Esophagus muscularis mucosa (tissue), 4 donors: ENCODE measurements at regions not wholly inside any gene's neighbourhood (a gene's known extent, or its start where the extent isn't known, plus 50 kb on each side); places are given as distances from the start of the nearest gene placed in this dataset.

Source experiments
- DNase-seq: peaks from one replicate; pipeline ENCODE4 v3.0.0-alpha.2; 2017; ENCODE audit errors: extremely low spot score
- H3K27ac ChIP-seq, 4 donors: fragments of 200-600 bp; sonication (generic); replicated peaks in 1 of 4; 1 replicate in 3 of 4; 2 replicates in 1 of 4; pipeline ENCODE4 v1.5.1; 2016 to 2019; ENCODE audit warnings: mild to moderate bottlenecking in 1 of 4
- H3K27me3 ChIP-seq, 4 donors: fragments of 200-600 bp; sonication (generic); one replicate each; pipeline versions ENCODE4 v1.5.1 to v1.6.0; 2016 to 2019
- H3K36me3 ChIP-seq, 4 donors: fragments of 200-600 bp; sonication (generic); one replicate each; pipeline ENCODE4 v1.5.1; 2016 to 2019
- H3K4me1 ChIP-seq, 4 donors: fragments of 200-600 bp; sonication (generic); one replicate each; pipeline ENCODE4 v1.5.1; 2016 to 2019
- H3K4me3 ChIP-seq, 4 donors: fragments of 200-600 bp; sonication (generic); 1 replicate in 2 of 4; 2 replicates in 2 of 4; pipeline ENCODE4 v1.5.1; 2016 to 2019; ENCODE audit warnings: mild to moderate bottlenecking in 4 of 4, moderate library complexity in 1 of 4
- H3K9me3 ChIP-seq, 4 donors: fragments of 200-600 bp; sonication (generic); 1 replicate in 3 of 4; 2 replicates in 1 of 4; pipeline ENCODE4 v1.5.1; 2016 to 2019
- EP300 ChIP-seq: sonication (generic); formaldehyde crosslinking; IDR thresholded peaks from one replicate; pipeline ENCODE4 v1.6.1; 2017; ENCODE audit warnings: antibody characterized with exemption
- POLR2A ChIP-seq: fragments of 450-650 bp; IDR thresholded peaks from one replicate; pipeline ENCODE4 v1.6.1; 2017; ENCODE audit warnings: antibody characterized with exemption, moderate library complexity, mild to moderate bottlenecking, low read depth
- POLR2AphosphoS5 ChIP-seq, 2 donors: sonication (generic); formaldehyde crosslinking; IDR thresholded peaks; one replicate each; pipeline ENCODE4 v1.6.1; 2017; ENCODE audit warnings: antibody characterized with exemption in 2 of 2
- WGBS: methylation state at CpG from one replicate; pipeline ENCODE4 v1.1.5; 2018; 5-methylcytosine and 5-hydroxymethylcytosine counted together
- intact Hi-C: fragments of 100-400 bp; cut with DNase I; formaldehyde crosslinking; loops from one replicate; pipeline ENCODE4 v1.15.1; 2023
- TF ChIP-seq, protein P1 (sequence below), 3 experiments: fragments of 200-600 bp in 2 of 3; fragments of 450-650 bp in 1 of 3; sonication (generic) in 2 of 3; IDR thresholded peaks; one replicate each; pipeline ENCODE4 v1.5.1; 2017 to 2019; ENCODE audit warnings: antibody characterized with exemption in 3 of 3, mild to moderate bottlenecking in 2 of 3, moderate library complexity in 1 of 3

DNA sequence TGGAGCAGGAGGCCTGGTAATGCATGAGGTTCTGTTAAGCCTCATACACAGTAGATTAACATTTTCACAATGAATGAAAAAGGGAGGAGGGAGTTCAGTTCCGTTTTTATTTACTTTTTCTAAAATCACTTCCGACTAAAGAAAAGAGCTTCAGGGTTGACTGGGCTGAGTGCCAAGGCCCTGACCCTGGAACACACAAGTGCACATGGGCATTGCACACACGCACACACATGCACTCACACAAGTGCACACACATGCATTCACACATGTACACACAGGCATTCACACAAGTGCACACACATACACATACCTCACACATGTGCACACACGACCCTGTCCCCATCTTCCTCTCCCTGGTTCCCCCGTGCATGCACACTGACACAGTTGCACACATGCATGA lies 303.3 kb downstream of the BRD1 start:
- H3K4me3 ChIP-seq = no peak overlapping the region
- no peaks in the 10 kb centered on the region for H3K36me3 ChIP-seq
- intact Hi-C loops = no loop called here
- peaks cover 0 to 11% (median 7%) of the 10 kb centered on the region in 4 donors for H3K9me3 ChIP-seq
- H3K27ac ChIP-seq = no peak overlapping the region
- no peak for DNase-seq
- TF ChIP-seq EP300 (no peak), POLR2A (no peak), POLR2AphosphoS5 (IDR thresholded peaks at IDR 0.05) (no peak)
- TF ChIP-seq, protein P1, sequence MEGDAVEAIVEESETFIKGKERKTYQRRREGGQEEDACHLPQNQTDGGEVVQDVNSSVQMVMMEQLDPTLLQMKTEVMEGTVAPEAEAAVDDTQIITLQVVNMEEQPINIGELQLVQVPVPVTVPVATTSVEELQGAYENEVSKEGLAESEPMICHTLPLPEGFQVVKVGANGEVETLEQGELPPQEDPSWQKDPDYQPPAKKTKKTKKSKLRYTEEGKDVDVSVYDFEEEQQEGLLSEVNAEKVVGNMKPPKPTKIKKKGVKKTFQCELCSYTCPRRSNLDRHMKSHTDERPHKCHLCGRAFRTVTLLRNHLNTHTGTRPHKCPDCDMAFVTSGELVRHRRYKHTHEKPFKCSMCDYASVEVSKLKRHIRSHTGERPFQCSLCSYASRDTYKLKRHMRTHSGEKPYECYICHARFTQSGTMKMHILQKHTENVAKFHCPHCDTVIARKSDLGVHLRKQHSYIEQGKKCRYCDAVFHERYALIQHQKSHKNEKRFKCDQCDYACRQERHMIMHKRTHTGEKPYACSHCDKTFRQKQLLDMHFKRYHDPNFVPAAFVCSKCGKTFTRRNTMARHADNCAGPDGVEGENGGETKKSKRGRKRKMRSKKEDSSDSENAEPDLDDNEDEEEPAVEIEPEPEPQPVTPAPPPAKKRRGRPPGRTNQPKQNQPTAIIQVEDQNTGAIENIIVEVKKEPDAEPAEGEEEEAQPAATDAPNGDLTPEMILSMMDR (IDR thresholded peaks at IDR 0.05) = no peak
- 38% methylated on average over 5 of the region's 5 CpGs for WGBS
- no peaks in the 10 kb centered on the region for H3K4me1 ChIP-seq
- peaks cover 0 to 85% (median 4%) of the 10 kb centered on the region in 4 donors for H3K27me3 ChIP-seq

DNA sequence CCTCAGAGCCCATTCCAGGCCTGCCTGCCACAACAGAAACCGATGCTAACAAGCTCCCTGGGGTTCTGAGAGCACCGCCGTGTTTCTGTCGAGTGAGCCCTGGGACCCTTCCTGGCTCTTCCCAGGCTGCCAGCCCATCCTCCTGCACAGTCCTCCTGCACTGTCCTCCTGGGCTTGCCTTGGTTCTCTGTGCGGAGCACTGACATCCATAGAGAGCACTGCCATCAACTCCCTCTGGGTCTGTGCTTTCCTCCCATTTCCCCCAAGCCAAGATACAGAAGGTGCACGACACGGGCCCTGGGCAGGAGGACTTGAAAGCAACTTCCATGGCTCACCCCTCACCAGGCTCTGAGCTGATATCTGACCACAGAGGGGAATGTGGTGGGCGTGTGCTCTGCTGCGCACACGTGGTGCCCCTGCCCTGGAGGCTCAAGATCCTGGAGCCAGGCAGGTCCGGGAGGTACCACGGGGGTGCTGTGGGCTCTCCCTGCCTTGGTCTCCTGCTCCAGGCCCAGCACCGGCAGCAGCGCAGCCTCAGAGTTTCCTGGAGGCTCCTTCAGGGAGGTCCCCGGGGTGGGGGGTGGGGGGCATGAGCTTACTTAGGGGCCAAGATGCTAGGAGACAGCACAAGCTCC lies 304.2 kb downstream of the BRD1 start:
- H3K4me3 ChIP-seq = no peak overlapping the region
- 80% methylated on average over 15 of the region's 15 CpGs for WGBS
- TF ChIP-seq POLR2A (no peak), POLR2AphosphoS5 (IDR thresholded peaks at IDR 0.05) (no peak), EP300 (no peak)
- TF ChIP-seq, protein P1 (IDR thresholded peaks at IDR 0.05) = no peak
- peaks cover 0 to 86% (median 4%) of the 10 kb centered on the region in 4 donors for H3K27me3 ChIP-seq
- DNase-seq = no peak
- H3K27ac ChIP-seq = no peak overlapping the region
- no peaks in the 10 kb centered on the region for H3K36me3 ChIP-seq
- no peaks in the 10 kb centered on the region for H3K4me1 ChIP-seq
- H3K9me3 ChIP-seq = peaks cover 0 to 11% (median 7%) of the 10 kb centered on the region in 4 donors
- intact Hi-C loops = no loop called here

DNA sequence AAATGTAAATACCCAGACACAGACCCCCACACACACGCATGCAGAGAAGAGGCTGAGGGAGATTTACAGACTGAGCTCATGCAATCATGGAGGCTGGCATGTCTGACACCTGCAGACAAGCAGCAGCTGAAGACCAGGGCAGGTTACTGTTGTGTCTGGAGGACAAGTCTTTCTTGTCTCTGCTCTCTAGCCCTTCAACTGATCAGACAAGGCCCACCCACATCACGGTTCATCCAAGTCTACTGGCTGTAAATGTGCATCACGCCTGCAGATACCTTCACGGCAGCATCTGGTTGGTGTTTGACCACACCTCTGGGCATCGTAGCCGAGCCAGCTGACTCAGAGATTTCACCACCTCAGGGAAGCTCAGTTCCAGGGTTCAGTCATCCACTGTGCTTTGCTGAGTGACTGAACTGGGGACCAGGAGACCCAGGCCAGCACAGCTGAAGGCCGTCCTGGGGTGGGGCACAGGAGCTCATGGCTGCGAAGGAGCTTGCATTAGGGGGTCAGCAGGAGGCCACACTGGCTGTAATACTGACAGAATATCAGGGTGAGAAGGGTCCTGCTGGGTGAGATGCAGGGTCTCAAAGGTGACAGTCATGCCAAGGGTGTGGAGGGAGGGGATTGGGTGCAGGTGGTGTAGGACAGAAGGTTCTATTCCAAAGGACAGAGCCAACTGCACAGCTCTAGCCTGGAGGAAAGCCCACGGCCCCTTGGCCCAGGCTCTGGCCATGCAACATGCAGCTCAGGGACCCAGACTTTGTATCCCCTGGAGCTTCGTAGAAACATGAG lies 304.9 kb downstream of the BRD1 start:
- Histone ChIP-seq H3K9me3 (peaks cover 0 to 11% (median 7%) of the 10 kb centered on the region in 4 donors), H3K4me1 (no peaks in the 10 kb centered on the region), H3K27me3 (peaks cover 0 to 88% (median 4%) of the 10 kb centered on the region in 4 donors), H3K4me3 (no peak overlapping the region), H3K27ac (no peak overlapping the region), H3K36me3 (no peaks in the 10 kb centered on the region)
- TF ChIP-seq EP300 = no peak
- TF ChIP-seq, protein P1 (IDR thresholded peaks at IDR 0.05) = no peak
- TF ChIP-seq POLR2AphosphoS5 (IDR thresholded peaks at IDR 0.05) = no peak
- TF ChIP-seq POLR2A = no peak
- DNase-seq = no peak
- intact Hi-C loops = no loop called here
- 97% methylated on average over 9 of the region's 10 CpGs for WGBS

DNA sequence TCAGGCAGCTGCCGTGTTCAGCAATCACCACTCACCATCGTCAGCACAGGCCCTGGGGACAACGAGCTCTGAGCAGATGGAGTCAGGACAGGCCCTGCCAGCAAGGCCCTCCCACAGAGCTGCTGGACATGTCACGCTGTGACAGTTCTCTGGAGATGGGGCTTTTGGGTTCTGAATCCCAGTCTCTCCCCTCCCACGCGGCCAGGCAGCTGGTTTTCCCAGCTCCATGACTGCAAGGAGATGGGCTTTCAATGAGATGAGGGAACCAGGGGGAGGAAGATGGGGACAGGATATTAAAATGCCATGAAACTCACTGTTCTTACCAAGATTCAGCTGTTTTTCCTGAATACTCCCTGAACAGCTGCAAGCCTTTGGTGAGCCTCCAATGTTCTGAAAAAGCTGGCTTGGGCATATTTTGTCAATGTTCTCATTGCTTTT lies 305.9 kb downstream of the BRD1 start:
- Histone ChIP-seq H3K27me3 (peaks cover 0 to 91% (median 4%) of the 10 kb centered on the region in 4 donors), H3K9me3 (peaks cover 0 to 11% (median 7%) of the 10 kb centered on the region in 4 donors), H3K36me3 (no peaks in the 10 kb centered on the region), H3K4me3 (no peak overlapping the region), H3K4me1 (no peaks in the 10 kb centered on the region), H3K27ac (no peak overlapping the region)
- 72% methylated on average over 6 of the region's 6 CpGs for WGBS
- intact Hi-C loops = no loop called here
- DNase-seq = no peak
- no peak for TF ChIP-seq EP300
- TF ChIP-seq POLR2A = no peak

DNA sequence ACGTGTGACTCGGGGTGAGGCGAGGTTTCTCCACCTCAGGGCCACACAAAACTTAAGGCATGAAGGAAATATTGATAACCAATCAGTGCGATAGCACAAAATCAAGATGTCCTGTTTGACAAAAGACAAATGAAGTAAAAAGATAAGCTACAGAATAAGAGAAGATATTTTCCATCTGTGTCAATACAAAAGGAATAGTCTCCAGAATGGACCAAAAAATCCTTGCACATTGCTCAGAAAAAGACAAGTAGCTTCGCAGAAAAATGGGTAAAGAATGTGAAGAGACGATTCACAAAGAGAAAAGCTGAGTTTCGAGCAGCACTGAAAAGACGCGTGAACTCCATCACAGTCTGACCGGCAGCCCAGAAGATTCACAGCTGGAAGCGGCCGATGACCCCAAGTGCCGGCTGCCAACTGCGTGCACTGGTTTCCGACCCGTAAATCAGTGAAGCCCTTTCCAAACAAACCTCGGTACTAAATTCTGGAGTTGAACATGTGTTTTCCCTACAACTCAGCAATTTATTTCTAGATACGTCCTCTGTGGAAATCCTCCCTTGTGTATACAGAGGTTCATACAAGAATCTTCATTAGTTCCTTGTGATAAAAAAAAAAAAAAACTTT lies 308.4 kb downstream of the BRD1 start:
- Histone ChIP-seq H3K27me3 (peaks cover 0 to 84% (median 4%) of the 10 kb centered on the region in 4 donors), H3K4me3 (no peak overlapping the region), H3K27ac (no peak overlapping the region), H3K4me1 (no peaks in the 10 kb centered on the region), H3K9me3 (peaks cover 0 to 11% (median 7%) of the 10 kb centered on the region in 4 donors), H3K36me3 (no peaks in the 10 kb centered on the region)
- 48% methylated on average over 18 of the region's 18 CpGs for WGBS
- TF ChIP-seq EP300 (no peak), POLR2A (no peak), POLR2AphosphoS5 (IDR thresholded peaks at IDR 0.05) (no peak)
- TF ChIP-seq, protein P1 (IDR thresholded peaks at IDR 0.05) = no peak
- intact Hi-C loops = no loop called here
- no peak for DNase-seq
